ENCODE measurements at regions not wholly inside any gene's neighbourhood (a gene's known extent, or its start where the extent isn't known, plus 50 kb on each side); places are given as distances from the start of the nearest gene placed in this dataset.
"Not testable (repeated sequence)": the region's sequence is repeated elsewhere in the genome, so short reads cannot be mapped to it uniquely, and the experiment has no call there.

- not testable (repeated sequence) for TF ChIP-seq IRF2 (CRISPR knock-in tag; IDR thresholded peaks at IDR 0.05); ZNF589 (CRISPR knock-in tag; conservative IDR thresholded peaks at IDR 0.05); MXD4 (CRISPR knock-in tag; IDR thresholded peaks at IDR 0.05); MAFK (conservative IDR thresholded peaks at IDR 0.05 in 1 of 2, IDR thresholded peaks at IDR 0.05 in 1 of 2; ENCODE audit: low read length in 2 of 2); ZNF18 (CRISPR knock-in tag; IDR thresholded peaks at IDR 0.05; ENCODE audit: insufficient replicate concordance); ZNF772 (CRISPR knock-in tag; IDR thresholded peaks at IDR 0.05); ZSCAN22 (CRISPR knock-in tag; IDR thresholded peaks at IDR 0.05); TBX2 (CRISPR knock-in tag; IDR thresholded peaks at IDR 0.05; ENCODE audit: borderline replicate concordance); ZNF24 (IDR thresholded peaks at IDR 0.05); ZNF713 (CRISPR knock-in tag; IDR thresholded peaks at IDR 0.05)
- TF ChIP-seq, protein P1, sequence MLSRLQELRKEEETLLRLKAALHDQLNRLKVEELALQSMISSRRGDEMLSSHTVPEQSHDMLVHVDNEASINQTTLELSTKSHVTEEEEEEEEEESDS (CRISPR knock-in tag; IDR thresholded peaks at IDR 0.05; ENCODE audit: borderline replicate concordance) = not testable (repeated sequence)
- TF ChIP-seq, protein P2, sequence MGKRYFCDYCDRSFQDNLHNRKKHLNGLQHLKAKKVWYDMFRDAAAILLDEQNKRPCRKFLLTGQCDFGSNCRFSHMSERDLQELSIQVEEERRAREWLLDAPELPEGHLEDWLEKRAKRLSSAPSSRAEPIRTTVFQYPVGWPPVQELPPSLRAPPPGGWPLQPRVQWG (CRISPR knock-in tag; IDR thresholded peaks at IDR 0.05; ENCODE audit: borderline replicate concordance, low read depth) = not testable (repeated sequence)
Measured at GRCh38 chr6:57901445-57901844, 584.0 kb downstream of the PRIM2 start.

Data from HepG2 (cell line).